GM12874 (cell line): ENCODE measurements at regions not wholly inside any gene's neighbourhood (a gene's known extent, or its start where the extent isn't known, plus 50 kb on each side); places are given as distances from the start of the nearest gene placed in this dataset.

Experiments used
- CTCF ChIP-seq: IDR thresholded peaks from 2 replicates; pipeline ENCODE4 v1.5.1; 2011; ENCODE audit warnings: low read depth, mild to moderate bottlenecking, control low read depth, low read length, moderate library complexity; ENCODE audit not compliant: insufficient read depth

GRCh38 chr5:169433221-169433651 is 132.3 kb upstream of the SLIT3 start:
- TF ChIP-seq CTCF = no peak

DNA sequence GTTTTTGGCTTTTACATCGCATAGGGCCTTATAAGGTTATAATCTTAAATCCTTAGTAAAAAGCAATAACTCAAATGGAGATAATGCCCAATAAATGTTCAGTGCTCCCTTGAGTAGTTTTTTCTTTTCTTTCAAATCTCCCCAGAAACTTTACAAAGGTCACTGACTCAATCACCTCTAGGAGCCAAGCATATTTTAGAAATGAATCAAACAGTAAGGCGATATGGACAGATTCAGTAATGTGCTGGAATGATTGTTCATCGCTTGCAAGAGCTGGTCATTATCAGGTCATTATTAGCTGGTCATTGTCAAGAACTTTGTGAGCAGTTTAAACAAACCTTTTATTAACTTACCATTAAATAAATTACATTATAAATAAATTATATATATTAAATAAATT is 130.4 kb upstream of the SLIT3 start:
- no peak for TF ChIP-seq CTCF

DNA sequence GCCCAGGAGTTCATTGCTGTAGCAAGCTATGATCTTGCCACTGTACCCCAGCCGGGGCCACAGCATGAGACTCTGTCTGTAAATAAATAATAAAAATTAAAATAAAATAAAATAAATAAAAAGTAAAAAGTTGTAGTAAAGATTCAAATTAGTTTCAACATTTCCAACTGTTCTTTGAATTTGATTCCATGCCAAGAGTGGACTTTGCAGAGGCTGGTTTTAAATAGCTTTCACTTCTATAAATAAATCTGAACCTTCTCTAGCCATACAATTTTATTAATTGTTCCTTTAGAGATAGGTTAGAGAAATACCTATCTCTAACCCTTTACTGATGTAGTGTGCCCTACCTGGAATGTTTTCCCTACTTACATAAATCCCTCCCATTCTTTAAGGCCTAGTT is 129.7 kb upstream of the SLIT3 start:
- TF ChIP-seq CTCF = no peak

DNA sequence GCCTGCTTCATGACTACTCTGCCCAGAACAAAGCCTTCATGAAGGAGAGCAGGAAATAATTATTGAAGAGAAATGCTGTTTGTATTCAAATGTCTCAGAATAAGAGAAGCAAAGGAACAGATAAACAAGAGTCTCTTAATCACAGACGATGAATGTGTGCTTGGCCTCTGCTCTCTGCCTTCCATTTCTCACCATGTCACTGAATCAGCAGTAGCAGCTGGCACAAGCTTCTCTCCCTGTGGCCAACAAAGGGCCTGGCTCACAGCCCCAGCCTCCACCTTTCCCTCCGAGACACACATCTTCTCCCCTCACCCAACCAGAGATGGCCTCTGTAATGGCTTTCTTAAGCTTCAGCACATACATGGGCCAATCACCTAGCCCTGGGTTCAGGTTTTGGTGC is 128.1 kb upstream of the SLIT3 start:
- no peak for TF ChIP-seq CTCF

GRCh38 chr5:169426784-169427183 is 125.8 kb upstream of the SLIT3 start:
- TF ChIP-seq CTCF = no peak

DNA sequence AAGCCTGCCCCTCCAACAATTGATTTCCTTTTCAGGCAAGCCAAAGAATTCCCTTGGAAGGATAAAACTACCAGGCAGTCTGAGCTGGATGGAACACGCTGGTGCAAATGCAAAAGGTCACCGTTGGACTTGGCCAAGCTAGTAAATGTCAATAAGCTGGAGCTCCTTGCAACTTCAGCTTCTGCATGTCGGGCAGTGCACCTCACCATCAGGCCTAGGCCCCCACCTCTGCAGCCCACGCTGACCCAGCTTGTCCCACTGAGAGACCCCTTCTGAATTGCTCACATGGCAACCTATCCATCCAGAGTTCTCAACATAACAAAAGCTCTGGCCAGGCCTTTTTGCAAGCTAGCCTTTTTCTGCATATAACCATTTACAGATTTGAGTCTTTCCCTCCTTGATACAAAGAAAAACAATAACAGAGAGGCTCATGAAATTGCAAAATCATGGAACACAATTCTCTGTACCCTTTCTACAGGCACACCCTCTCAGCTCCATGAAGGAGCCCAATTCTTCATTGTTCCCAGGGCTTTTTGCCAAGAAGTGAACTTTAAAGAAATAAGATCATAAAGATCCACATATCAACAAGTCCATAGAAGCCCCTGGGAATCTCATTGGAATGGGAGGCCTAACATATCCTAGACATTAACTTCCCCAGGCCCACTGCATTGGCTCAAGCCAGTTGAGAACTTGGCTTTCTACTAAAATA is 123.9 kb upstream of the SLIT3 start:
- no peak for TF ChIP-seq CTCF

GRCh38 chr5:169424279-169424655 is 123.3 kb upstream of the SLIT3 start:
- TF ChIP-seq CTCF = no peak
